H9 (cell line): ENCODE measurements at regions not wholly inside any gene's neighbourhood (a gene's known extent, or its start where the extent isn't known, plus 50 kb on each side); places are given as distances from the start of the nearest gene placed in this dataset.

Source experiments
- DNase-seq: peaks from one replicate; pipeline ENCODE4 v3.0.0-alpha.2; 2017
- H2AFZ ChIP-seq: one replicate; pipeline ENCODE4 v1.6.1; 2013; ENCODE audit warnings: mild to moderate bottlenecking, low read length, control low read depth, moderate library complexity
- H2AK5ac ChIP-seq: 2 replicates; pipeline ENCODE4 v1.6.1; 2013; ENCODE audit warnings: low read length, control low read depth, mixed read lengths; ENCODE audit not compliant: insufficient read length
- H2BK120ac ChIP-seq: one replicate; pipeline ENCODE4 v1.6.1; 2013; ENCODE audit warnings: low read depth, mild to moderate bottlenecking, low read length, control low read depth, inconsistent platforms; ENCODE audit not compliant: poor library complexity, severe bottlenecking
- H2BK12ac ChIP-seq: 2 replicates; pipeline ENCODE4 v1.6.1; 2013; ENCODE audit warnings: low read length, control low read depth, mixed read lengths, low read depth; ENCODE audit not compliant: insufficient read length
- H2BK15ac ChIP-seq: 2 replicates; pipeline ENCODE4 v1.6.1; 2013; ENCODE audit warnings: low read depth, low read length, control low read depth
- H2BK20ac ChIP-seq: one replicate; pipeline ENCODE4 v1.6.1; 2013; ENCODE audit warnings: low read depth, mild to moderate bottlenecking, low read length, control low read depth, inconsistent platforms; ENCODE audit not compliant: poor library complexity, severe bottlenecking
- H2BK5ac ChIP-seq: 2 replicates; pipeline ENCODE4 v1.6.1; 2013; ENCODE audit warnings: low read length, control low read depth, mixed read lengths; ENCODE audit not compliant: insufficient read length
- H3K14ac ChIP-seq: 2 replicates; pipeline ENCODE4 v1.6.1; 2013; ENCODE audit warnings: low read length, control low read depth; ENCODE audit not compliant: insufficient read depth
- H3K18ac ChIP-seq: 2 replicates; pipeline ENCODE4 v1.6.1; 2013; ENCODE audit warnings: low read depth, mild to moderate bottlenecking, mixed read lengths, low read length, control low read depth; ENCODE audit not compliant: insufficient read length
- H3K23ac ChIP-seq: 2 replicates; pipeline ENCODE4 v1.6.1; 2013; ENCODE audit warnings: low read length, control low read depth, mixed read lengths, low read depth; ENCODE audit not compliant: insufficient read length
- H3K23me2 ChIP-seq: 2 replicates; pipeline ENCODE4 v1.6.1; 2013; ENCODE audit warnings: low read depth, mild to moderate bottlenecking, mixed read lengths, low read length, control low read depth; ENCODE audit not compliant: insufficient read length, poor library complexity, severe bottlenecking
- H3K27ac ChIP-seq: 2 replicates; pipeline ENCODE4 v1.5.1; 2013; ENCODE audit warnings: low read length, control low read depth, mixed read lengths, low read depth; ENCODE audit not compliant: insufficient read length
- H3K27me3 ChIP-seq: 2 replicates; pipeline ENCODE4 v1.6.1; 2013; ENCODE audit warnings: low read length, control low read depth, inconsistent platforms; ENCODE audit not compliant: insufficient read depth
- H3K4ac ChIP-seq: 2 replicates; pipeline ENCODE4 v1.6.1; 2013; ENCODE audit warnings: low read depth, mild to moderate bottlenecking, control low read depth, inconsistent platforms, low read length, moderate library complexity
- H3K4me1 ChIP-seq: 2 replicates; pipeline ENCODE4 v1.6.1; 2013; ENCODE audit warnings: low read length, control low read depth, inconsistent platforms; ENCODE audit not compliant: insufficient read depth
- H3K4me2 ChIP-seq: 2 replicates; pipeline ENCODE4 v1.6.1; 2013; ENCODE audit warnings: low read length, control low read depth, mixed read lengths; ENCODE audit not compliant: insufficient read length, insufficient read depth
- H3K56ac ChIP-seq: 2 replicates; pipeline ENCODE4 v1.6.1; 2013; ENCODE audit warnings: low read depth, mild to moderate bottlenecking, mixed read lengths, low read length, control low read depth; ENCODE audit not compliant: insufficient read length
- H3K79me1 ChIP-seq: 2 replicates; pipeline ENCODE4 v1.6.1; 2013; ENCODE audit warnings: low read depth, mild to moderate bottlenecking, moderate library complexity, low read length, control low read depth, inconsistent platforms; ENCODE audit not compliant: insufficient read depth, poor library complexity, severe bottlenecking
- H3K79me2 ChIP-seq: 2 replicates; pipeline ENCODE4 v1.6.1; 2013; ENCODE audit warnings: low read length, control low read depth, inconsistent platforms; ENCODE audit not compliant: insufficient read depth
- H3K9ac ChIP-seq: 2 replicates; pipeline ENCODE4 v1.6.1; 2013; ENCODE audit warnings: low read length, control low read depth, mixed read lengths; ENCODE audit not compliant: insufficient read length; ENCODE audit errors: extremely low read depth
- H3K9me3 ChIP-seq: one replicate; pipeline ENCODE4 v1.6.1; 2013; ENCODE audit warnings: low read depth, low read length, inconsistent platforms; ENCODE audit not compliant: control insufficient read depth
- H3T11ph ChIP-seq: one replicate; pipeline ENCODE4 v1.6.1; 2013; ENCODE audit warnings: mild to moderate bottlenecking, low read length, control low read depth, inconsistent platforms
- H4K20me1 ChIP-seq: one replicate; pipeline ENCODE4 v1.6.1; 2013; ENCODE audit not compliant: control insufficient read depth, insufficient read length, insufficient read depth
- H4K5ac ChIP-seq: 2 replicates; pipeline ENCODE4 v1.6.1; 2013; ENCODE audit warnings: low read depth, mild to moderate bottlenecking, mixed read lengths, low read length, control low read depth; ENCODE audit not compliant: insufficient read length
- H4K8ac ChIP-seq: replicated peaks from 2 replicates; pipeline ENCODE4 v1.6.1; 2013; ENCODE audit warnings: low read length, control low read depth, mixed read lengths, low read depth; ENCODE audit not compliant: insufficient read length
- H4K91ac ChIP-seq: 2 replicates; pipeline ENCODE4 v1.6.1; 2013; ENCODE audit warnings: low read depth, mild to moderate bottlenecking, moderate library complexity, mixed read lengths, low read length, control low read depth; ENCODE audit not compliant: insufficient read length
- H3K27ac Mint-ChIP-seq, 3 experiments: 2 replicates in 2 of 3; 3 replicates in 1 of 3; pipeline ENCODE4 v1.8.0; 2020 to 2021; ENCODE audit warnings: mixed read lengths in 3 of 3, mild to moderate bottlenecking in 1 of 3, moderate library complexity in 1 of 3
- H3K27me3 Mint-ChIP-seq: 2 replicates; pipeline ENCODE4 v1.8.0; 2021; ENCODE audit warnings: low read depth, mild to moderate bottlenecking, moderate library complexity, mixed read lengths
- H3K36me3 Mint-ChIP-seq, 3 experiments: 2 replicates in 2 of 3; 3 replicates in 1 of 3; pipeline ENCODE4 v1.8.0; 2020 to 2021; ENCODE audit warnings: low read depth in 3 of 3, mixed read lengths in 3 of 3; ENCODE audit not compliant: insufficient read depth in 1 of 3
- H3K4me1 Mint-ChIP-seq, 2 experiments: 2 replicates each; pipeline ENCODE4 v1.8.0; 2020; ENCODE audit warnings: mixed read lengths in 2 of 2
- H3K4me3 Mint-ChIP-seq, 2 experiments: 2 replicates in 1 of 2; 3 replicates in 1 of 2; pipeline ENCODE4 v1.8.0; 2020 to 2021; ENCODE audit warnings: mild to moderate bottlenecking in 2 of 2, mixed read lengths in 2 of 2, moderate library complexity in 1 of 2
- H3K9me3 Mint-ChIP-seq, 2 experiments: 2 replicates in 1 of 2; 3 replicates in 1 of 2; pipeline ENCODE4 v1.8.0; 2020; ENCODE audit warnings: mild to moderate bottlenecking in 2 of 2, mixed read lengths in 2 of 2, moderate library complexity in 1 of 2
- CTCF ChIP-seq: fragments of 200-600 bp; sonication (generic); conservative IDR thresholded peaks from 3 replicates; pipeline ENCODE4 v1.8.0; 2021; ENCODE audit warnings: antibody characterized with exemption, mild to moderate bottlenecking
- WGBS: extraction: QIAGEN DNeasy Blood & Tissue Kit; methylation state at CpG from one replicate; pipeline ENCODE4 v1.1.7; 2013; ENCODE audit warnings: missing lambda C conversion rate, low lambda C conversion rate, mixed read lengths; ENCODE audit not compliant: insufficient read length; ENCODE audit errors: extremely low coverage; 5-methylcytosine and 5-hydroxymethylcytosine counted together

GRCh38 chrX:121169099-121170035 is 122.0 kb downstream of the GLUD2 start:
- Histone ChIP-seq H3K9ac (no peak overlapping the region), H3K14ac (no peak overlapping the region), H4K5ac (no peak overlapping the region), H3K79me2 (no peaks in the 10 kb centered on the region), H4K8ac (no peak overlapping the region), H3K4me1 (no peaks in the 10 kb centered on the region), H2BK120ac (no peak overlapping the region), H3T11ph (no peak overlapping the region), H3K56ac (no peak overlapping the region), H2AK5ac (no peak overlapping the region), H2BK15ac (no peak overlapping the region), H3K9me3 (no peaks in the 10 kb centered on the region), H3K27me3 (no peaks in the 10 kb centered on the region), H3K79me1 (no peaks in the 10 kb centered on the region), H3K18ac (no peak overlapping the region), H2BK20ac (no peak overlapping the region), H4K91ac (no peak overlapping the region), H3K4ac (no peak overlapping the region), H2BK12ac (no peak overlapping the region), H3K4me2 (no peak overlapping the region), H3K23ac (no peak overlapping the region), H2BK5ac (no peak overlapping the region), H3K27ac (no peak overlapping the region), H4K20me1 (no peaks in the 10 kb centered on the region), H3K23me2 (no peaks in the 10 kb centered on the region), H2AFZ (no peak overlapping the region)
- Mint-ChIP-seq H3K27ac (no peak overlapping the region), H3K9me3 (peaks cover 42 to 54% of the 10 kb centered on the region in 2 experiments), H3K36me3 (no peaks in the 10 kb centered on the region; a peak in 1 of 7 replicates), H3K4me1 (no peaks in the 10 kb centered on the region), H3K4me3 (no peak overlapping the region), H3K27me3 (no peaks in the 10 kb centered on the region; the same call in 1 of the 2 replicates)
- no peak for DNase-seq
- no peak for TF ChIP-seq CTCF
- no CpG with 5 or more reads among the region's 2 CpGs for WGBS
